ENCODE measurements at regions not wholly inside any gene's neighbourhood (a gene's known extent, or its start where the extent isn't known, plus 50 kb on each side); places are given as distances from the start of the nearest gene placed in this dataset.
"Not testable (repeated sequence)": the region's sequence is repeated elsewhere in the genome, so short reads cannot be mapped to it uniquely, and the experiment has no call there.

DNA sequence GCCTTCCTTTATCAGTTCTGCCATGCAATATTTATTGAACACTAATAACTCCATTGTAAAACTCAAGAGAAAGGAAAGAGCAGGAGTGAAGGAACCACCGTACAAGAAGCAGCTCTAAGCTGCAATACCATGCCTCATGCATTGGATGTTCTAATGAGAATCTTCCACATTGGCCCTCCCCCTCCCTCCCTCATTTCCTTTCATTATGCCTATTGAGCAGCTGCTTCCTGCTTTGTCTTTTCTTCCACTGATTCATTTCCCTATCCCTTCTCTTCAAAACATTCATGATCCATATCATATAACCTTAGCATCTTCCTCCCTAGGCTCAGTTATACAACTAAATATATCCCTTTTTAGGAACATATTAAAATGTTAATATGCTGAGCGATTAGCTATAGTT lies 698.7 kb upstream of the GOLIM4 start:
- DNase-seq (ENCODE audit: low read depth, low spot score): no peak

DNA sequence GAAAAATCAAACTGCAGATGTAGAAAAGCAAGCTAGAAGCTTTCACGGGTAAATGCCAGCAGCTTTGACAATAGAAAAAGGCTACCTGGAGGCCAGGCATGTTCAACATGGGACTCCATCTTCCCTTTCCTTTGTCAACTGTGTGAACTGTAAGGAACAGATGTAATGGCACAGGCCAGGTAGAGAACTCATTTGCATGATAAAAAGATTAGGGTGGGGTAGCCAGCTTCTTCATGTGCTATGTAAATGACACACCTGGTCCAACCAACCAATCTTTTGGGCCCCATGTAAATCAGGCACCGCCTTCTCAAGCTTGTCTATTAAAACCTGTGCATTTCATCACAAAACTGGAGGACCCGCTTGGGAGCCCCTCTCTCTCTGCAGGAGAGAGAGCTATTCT lies 686.5 kb upstream of the GOLIM4 start:
- peak; percentile 40 for DNase-seq (ENCODE audit: low read depth, low spot score)

DNA sequence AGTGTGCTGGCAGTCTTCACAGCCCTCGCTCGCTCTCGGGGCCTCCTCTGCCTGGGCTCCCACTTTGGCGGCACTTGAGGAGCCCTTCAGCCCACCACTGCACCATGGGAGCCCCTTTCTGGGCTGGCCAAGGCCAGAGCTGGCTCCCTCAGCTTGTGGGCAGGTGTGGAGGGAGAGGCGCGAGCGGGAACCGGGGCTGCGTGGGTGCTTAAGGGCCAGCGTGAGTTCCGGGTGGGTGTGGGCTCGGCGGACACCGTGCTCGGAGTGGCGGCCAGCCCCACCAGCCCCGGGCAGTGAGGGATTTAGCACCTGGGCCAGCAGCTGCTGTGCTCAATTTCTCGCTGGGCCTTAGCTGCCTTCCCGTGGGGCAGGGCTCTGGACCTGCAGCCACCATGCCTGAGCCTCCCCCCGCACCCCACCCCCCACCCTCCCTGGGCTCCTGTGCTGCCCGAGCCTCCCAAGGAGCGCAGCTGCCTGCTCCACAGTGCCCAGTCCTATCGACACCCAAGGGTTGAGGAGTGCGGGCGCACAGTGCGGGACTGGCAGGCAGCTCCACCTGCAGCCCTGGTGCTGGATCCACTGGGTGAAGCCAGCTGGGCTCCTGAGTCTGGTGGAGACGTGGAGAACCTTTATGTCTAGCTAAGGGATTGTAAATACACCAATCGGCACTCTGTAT lies 684.4 kb upstream of the GOLIM4 start:
- DNase-seq (ENCODE audit: low read depth, low spot score): not testable (repeated sequence)

DNA sequence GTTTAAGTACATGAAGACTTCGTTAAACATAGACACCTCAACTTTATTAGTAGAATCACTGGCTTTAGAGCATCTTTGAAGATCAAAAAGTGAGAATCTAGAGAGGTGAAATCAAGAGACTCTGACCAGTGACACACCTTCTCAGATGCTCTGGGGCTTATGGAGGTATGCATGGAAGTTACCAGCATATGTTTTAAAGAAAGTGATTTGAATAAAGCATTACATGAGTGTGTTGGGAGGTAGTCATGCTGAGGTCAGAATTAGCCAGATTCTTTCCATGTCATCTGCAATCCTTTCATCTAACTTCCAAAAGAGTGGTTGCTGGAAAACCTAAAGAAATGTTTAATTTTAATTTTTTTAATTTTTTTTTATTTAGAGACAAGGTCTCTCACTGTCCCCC lies 658.0 kb upstream of the GOLIM4 start:
- DNase-seq (ENCODE audit: low read depth, low spot score): no peak

DNA sequence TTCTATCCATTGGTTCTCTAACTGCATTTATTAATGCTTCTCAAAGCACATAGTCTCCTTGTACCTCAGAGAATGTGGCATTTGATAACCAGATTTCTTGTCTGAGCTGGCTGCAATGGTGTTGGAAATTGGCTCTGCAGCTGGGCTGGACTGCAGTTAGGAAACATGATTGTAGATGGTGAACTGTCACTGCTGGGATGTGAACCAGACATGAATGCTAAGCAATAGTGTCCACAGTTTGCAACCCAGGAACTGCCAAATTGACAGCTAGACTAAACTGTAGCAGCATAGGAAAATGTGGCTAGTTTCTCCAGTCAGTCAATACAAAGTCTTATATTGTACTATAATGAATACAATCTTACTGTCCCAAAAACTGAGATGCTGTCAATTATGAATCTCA lies 656.6 kb upstream of the GOLIM4 start:
- no peak for DNase-seq (ENCODE audit: low read depth, low spot score)

DNA sequence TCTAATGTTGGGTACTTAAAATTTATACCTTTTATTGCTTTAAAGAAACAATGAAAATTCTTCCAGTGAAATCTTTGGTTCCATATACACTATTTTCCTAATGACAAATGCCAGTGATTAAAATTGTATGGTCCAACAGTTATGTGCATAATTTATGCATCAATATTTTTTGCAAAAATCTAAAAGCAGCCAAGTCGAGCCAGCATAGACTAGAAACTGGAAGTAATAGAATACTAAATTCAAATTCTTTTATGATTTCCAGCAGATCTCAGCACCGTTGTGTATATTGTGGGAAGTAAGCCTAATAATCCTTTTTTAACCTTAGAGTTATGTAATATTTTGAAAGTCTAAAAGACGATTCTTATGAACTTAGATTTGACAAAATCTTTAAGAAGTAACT lies 652.0 kb upstream of the GOLIM4 start:
- no peak for DNase-seq (ENCODE audit: low read depth, low spot score)

DNA sequence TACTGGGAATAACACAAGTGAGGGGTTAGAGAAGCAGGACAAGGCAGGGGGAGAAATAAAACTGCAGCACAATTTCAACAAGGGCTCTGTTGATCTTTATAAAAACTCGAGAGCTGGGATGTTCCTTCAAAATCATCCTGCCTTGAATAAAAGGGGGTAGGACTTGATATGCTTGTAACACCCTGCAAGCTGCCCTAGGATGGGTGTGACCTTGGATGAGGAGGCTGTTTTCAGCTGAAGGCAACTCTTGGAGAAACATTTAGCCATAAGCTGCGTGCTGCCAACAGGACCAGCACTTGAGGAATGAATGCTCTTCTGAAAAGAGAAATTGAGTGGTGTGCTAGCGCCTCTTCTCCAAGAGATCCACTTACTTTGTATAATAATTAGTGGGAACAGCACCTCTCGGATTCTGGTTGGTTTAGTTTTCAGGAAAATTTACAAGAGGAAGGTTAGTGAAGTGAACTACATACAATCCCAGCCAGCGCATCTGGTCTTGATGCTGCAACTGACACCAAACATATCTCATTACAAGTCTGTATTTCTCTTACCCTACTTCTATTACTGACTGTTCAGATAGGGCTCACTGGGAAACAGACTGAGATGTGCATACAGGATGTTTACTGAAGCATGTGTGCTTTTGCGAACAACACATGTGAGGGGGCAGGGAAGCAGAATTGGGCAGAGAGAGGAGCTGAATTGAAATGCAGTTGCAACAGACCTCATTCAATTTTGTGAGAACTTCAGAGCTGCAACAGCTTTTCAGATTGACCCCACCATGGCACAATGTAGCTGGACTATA lies 643.0 kb upstream of the GOLIM4 start:
- no peak for DNase-seq (ENCODE audit: low read depth, low spot score)

DNA sequence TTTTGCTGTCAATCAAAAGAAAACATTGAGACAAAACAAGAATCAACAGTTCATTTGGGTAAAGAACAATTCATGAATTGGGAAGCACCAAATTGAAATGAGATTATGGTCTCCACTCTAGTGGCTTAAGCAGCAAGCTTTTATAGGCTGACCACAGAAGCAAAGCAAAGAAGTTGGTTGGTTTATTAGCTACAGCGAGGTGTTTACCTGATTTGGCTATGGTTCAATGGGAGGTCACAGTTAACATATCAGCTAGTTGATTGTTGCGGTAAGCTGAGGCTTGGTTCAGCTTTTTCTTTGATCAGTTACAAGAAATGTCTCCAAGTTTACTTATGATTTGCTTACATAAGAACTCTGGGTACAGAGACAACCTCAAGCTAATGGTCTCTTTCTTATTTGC lies 640.5 kb upstream of the GOLIM4 start:
- DNase-seq (ENCODE audit: low read depth, low spot score): no peak

DNA sequence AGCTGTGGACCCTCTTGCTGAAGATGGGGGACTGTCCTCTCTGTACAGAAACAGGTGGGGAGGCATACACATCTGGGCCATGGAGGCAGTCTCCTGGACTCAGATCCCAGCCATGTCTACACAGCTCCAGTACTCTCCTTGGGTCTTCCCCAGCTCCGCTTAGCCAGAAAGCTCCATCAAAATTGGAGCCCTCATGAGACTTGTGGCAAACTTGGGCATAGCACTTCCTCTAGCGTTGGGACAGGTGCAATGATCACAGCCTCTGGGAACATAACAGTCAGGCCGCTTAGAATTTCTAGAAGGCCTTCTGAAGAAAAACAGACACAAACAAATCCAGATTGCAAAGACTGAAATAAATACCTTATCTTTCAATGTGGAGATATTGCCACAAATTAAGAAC lies 634.3 kb upstream of the GOLIM4 start:
- no peak for DNase-seq (ENCODE audit: low read depth, low spot score)

DNA sequence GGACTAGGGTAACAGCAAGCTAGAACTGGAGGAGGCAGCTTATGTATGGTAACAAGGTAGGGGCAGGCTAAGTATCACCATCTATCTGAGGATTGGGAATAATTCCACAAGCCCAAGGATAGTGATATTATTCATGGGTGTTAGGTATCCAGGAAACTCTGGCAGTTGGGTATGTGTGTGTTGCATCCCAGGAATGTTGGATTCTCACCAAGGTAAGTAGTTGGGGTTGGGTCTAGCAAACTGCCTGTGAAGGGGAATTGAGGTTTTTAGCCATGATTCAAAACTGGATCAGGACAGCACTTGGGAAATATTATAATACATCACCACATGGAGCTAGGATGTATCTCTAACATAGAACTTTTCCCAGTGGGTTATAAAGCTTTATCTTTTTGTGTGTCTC lies 626.4 kb upstream of the GOLIM4 start:
- no peak for DNase-seq (ENCODE audit: low read depth, low spot score)

DNA sequence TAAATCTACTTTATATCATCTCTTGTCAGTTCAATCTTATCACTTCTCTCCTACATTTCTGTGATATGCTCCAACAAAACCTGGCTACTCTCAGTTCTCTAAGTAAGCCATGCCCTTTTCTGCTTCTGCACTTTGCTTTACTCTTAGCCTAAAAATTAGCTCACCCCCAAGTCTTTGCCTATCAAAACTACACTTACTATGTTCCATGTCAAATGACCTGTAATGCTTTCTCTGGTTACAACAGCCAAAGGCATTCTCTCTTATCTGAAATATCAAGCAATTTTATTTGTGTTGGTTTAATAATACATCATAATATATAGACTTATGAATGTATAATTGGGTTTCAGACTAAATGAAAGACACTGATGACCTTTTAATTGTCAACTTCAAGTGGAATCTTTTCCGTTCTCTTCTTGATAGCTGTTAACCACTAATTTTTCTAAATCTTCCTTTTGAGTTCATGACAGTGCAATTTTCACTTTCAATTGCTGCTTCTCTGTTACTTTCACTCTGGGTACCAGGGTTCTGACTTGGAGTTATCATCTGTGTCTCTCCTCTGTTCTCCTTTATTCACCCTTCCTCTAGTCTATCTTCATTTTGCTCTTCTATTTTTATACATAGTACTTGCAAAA lies 619.0 kb upstream of the GOLIM4 start:
- DNase-seq (ENCODE audit: low read depth, low spot score): no peak

DNA sequence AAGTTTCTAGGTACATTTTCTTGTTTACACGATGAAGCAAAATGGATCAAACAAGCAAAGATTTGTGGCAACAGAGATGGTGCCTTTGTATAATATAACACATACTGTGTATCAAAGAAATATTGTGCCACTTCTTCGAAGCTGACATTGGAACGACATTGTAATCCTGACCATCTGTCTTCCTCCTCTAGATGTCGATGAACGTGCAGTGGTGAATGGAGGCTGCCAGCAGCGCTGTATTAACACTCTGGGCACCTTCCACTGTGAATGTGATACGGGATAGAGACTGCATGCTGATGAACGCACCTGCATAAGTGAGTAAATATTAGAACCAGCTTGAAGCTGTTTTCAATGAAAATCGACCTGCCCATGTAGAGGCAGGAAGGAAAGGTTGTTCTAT lies 613.3 kb upstream of the GOLIM4 start:
- no peak for DNase-seq (ENCODE audit: low read depth, low spot score)

DNA sequence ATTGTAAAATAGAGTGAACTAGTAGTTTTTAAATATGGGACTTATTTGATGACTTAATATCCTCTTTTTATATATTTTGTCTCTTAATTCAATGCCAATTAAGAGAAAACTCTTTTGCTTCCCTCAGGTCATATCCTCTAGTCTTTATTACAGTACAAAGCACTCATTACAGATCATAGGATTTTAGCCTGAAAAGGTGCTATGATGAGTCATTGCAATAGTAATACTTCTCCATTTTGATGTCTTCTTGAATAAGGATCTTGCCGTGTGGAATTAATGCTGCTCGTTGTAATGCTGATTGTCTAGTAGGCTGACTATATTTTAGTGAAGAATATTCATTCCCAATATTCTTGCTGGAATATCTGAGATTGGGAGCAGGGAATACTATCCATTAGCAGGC lies 612.2 kb upstream of the GOLIM4 start:
- no peak for DNase-seq (ENCODE audit: low read depth, low spot score)

DNA sequence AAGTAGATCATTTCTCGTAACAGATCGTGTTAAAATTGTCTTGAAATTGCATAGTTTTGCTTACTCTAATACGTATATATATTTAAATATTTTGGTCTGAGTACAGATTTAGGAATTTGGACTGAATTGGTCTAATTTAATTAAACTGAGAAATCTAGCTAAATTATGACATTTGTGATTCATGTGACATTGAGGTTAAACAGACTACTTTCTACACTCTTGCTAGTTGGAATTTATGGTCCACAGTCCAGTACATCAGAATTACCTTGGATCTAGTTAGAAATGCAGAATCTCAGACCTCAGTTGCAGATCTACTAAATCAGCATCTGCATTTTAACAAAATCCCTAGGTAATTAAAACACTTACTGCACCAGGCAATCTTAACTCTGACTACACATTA lies 609.7 kb upstream of the GOLIM4 start:
- no peak for DNase-seq (ENCODE audit: low read depth, low spot score)

DNA sequence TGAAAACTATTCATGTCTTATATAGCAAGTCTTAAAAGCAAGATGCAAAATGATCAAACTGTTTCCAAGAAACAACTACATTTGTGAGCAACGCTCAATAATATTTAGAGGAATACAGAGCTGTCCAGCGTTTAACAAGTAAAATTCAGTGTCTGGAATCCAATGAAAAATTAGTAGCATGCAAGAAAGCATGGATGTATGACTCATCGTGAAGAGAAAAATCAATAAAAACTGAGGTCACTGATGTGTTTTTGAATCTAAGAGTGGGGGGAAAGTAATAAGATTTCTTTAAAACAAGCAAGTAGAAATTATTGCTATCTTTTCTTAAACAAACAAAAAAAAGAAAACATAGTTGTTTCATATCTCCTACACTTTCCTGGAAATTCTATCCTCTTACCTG lies 600.3 kb upstream of the GOLIM4 start:
- DNase-seq (ENCODE audit: low read depth, low spot score): no peak

DNA sequence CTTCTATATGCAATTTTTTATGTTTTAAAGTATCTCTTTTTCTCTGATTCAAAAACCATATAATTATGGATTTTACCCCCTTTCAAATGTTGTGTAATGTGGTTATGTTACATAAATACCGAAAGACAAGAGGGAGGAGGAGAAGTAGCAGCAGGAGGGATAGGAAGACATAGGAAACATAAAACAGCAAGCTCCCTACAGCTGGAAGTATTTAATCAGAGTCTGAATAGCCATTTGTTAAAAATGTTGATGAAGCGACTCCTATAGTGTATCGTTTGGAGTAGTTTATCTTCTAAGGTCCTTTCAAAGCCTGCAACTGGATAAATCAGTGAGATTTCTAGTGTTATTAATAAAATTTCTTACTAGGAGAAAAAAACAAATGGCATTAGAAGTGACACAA lies 598.1 kb upstream of the GOLIM4 start:
- no peak for DNase-seq (ENCODE audit: low read depth, low spot score)

DNA sequence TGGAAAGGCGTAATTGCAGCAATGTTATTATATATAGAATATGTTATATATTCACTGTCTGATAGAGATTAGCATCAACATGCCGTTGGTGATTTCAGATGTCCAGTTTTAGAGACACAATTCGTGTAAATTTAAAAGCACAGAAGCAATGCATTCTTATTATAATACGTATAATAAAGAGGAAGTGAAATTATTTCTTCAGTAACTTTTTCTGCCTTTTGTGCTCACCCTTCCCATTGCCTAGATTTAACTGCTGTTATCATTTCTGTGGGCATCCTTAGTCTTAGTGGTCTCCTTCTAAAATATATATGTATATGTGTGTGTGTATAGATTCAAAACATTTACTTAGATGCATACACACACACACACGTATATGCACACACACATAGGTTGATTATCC lies 592.5 kb upstream of the GOLIM4 start:
- no peak for DNase-seq (ENCODE audit: low read depth, low spot score)

DNA sequence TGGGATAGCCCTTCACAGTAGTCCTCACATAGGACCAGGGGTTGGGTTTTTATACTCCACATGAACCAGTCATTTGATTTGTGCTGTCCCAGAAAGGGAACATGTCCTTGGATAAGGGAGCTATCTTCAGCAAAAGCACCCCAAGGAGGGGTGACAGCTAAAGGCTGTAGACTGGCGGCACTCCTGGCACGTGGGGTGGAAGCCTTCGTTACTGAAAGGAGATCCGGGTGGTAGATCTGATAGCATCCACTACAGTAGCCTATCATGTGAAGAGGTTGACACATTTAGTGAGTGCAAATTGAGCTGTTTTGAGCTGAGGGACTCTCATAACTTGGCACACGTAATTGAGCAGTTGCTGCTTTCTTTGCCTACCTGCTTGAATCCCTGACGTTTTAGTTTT lies 588.8 kb upstream of the GOLIM4 start:
- DNase-seq (ENCODE audit: low read depth, low spot score): no peak

DNA sequence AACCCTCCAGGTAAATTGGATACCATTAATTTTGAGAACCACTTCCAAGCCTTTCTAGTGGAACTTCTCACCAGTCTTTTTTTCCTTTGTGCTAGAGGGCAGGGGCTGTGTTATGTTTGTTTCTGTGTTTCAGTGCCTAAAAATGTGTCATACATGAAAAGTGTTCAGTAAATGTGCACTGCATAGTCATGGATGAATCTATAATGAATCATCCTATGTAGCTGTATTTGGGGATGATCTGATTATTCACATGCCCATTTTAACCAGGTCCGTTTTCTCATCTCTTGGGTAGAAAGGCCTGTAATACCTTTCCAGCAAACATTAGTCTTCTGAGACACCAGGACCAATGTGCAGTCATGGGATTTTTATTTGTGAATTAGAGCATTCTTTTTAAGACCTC lies 583.0 kb upstream of the GOLIM4 start:
- no peak for DNase-seq (ENCODE audit: low read depth, low spot score)

DNA sequence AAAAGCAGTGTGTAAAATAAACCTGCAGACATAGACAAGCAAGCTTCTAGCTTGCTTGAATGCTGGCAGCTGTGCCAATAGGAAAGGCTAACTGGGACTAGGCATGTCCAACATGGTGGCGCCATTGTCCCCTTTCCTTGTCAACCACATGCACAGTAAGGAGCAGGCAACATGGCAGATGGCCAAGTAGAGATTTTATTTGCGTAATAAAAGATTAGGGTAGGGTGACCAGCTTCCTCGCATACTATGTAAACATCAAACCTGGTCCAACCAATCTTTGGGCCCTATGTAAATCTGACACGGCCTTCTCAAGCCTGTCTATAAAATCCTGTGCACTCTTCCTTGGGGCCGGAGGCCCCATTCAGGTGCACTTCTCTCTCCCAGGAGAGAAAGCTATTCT lies 575.4 kb upstream of the GOLIM4 start:
- DNase-seq (ENCODE audit: low read depth, low spot score): no peak

DNA sequence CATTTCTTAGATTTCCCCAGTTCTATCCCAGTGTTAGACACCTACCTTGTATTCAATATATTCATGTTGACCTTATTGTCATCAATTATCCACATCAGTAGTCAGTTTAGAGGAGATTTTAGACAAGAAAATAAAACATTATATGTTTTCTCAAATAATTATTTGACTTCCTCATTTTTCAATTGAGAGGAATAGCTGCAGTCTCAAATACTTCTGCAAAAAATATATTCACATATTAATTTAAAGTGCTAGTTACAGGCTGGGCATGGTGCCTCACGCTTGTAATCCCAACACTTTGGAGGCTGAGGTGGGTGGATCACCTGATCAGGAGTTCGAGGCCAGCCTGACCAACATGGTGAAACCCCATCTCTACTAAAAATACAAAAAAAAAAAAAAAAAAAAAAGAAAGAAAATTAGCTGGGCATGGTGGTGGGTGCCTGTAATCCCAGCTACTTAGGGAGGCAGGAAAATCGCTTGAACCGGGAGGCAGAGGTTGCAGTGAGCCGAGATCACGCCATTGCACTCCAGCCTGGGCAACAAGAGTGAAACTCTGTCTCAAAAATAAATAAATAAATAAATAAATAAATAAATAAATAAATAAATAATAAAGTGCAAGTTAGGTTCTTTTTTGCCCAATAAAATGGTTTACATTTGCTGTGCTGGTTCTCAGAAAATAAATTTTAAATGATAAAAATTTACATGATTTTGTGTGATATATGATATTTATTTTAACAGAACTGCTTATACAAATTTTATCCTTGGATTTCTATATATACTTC lies 565.3 kb upstream of the GOLIM4 start:
- DNase-seq (ENCODE audit: low read depth, low spot score): not testable (repeated sequence)

DNA sequence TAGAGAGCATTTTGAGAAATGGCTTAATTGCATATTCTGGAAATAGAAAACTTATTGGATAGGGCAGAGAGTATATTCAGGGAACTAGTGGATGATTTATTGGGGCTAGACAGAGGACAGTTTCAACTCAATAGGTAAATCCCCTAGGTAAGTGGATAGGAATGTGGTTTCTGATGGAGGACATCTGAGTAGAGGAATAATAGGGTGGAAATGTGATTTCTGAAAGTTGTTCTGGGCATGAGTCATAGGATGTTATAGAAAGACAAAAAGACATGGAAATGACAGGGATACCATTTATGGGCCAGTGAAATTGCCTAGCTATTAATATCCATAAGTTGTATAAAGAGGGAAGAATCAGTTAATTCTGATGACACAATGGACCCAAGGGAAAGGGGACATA lies 563.3 kb upstream of the GOLIM4 start:
- DNase-seq (ENCODE audit: low read depth, low spot score): no peak

All from iPS DF 19.7 (cell line).